ENCODE measurements at regions not wholly inside any gene's neighbourhood (a gene's known extent, or its start where the extent isn't known, plus 50 kb on each side); places are given as distances from the start of the nearest gene placed in this dataset.

DNA sequence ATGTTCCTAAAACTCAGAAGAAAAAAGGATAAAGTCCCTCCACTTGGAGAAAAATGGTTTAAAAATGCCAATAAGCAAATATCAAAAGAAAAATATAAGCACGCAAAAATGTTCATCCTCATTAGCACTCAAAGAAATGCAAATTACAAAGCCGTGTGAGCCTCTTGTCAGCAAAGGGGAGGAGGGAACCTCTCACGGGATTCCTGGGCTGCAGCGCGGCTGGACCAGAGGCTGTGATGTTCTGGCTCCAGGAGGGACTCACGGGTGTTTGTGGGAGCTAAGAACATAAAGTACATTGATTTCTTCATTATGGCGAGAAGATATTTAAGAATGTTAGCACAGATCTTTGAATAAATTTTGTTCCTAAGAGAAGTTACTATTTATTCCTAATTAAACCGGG is 1451.2 kb downstream of the BRD1 start:
- no peak for DNase-seq

DNA sequence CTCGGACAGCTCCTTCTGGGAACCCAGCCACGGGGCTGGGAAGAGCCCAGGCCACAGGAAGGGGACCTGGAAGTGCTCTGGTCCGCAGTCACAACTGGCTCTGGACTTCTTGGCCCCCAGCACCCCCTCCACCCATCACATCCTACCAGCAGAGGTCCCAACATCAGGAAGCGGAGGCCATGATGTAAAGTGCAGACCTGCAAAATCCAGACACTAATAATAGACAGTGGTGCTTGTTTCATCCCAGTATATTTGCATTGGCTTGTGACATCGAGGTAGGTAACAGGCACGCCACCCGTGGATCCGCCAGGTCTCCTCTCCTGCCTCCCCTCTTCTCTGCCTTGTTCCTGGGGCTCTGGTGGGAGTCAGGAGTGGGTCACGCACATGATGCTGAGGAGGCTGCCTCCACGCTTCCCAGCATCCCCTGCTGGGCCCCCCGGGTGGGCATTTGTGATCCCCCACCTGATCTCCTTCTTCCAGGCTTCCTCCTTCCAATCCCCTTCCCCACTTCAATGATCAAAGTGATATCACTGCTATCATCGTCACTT is 1454.0 kb downstream of the BRD1 start:
- DNase-seq = no peak

DNA sequence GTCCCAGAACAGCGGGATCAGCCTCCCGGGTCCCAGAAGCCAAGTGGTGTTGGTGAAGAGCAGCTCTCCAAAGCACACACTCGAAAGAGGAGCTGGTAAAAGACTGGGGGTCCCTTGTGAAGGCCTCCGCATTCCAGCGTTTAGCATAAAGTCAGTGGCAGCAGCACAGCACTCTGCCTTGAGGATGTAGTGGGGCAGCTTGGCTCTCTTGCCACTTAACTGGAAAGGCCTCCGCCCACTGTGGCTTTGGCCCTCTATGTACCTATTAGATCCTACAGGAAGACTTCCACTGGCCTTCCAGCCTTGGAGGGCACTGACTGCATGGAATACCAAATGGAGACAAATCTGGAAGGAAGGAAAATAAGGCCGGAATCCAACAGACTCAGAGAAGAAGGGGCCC is 1455.3 kb downstream of the BRD1 start:
- DNase-seq = no peak

GRCh38 chr22:48371391-48371790 is 1456.3 kb downstream of the BRD1 start:
- no peak for DNase-seq

DNA sequence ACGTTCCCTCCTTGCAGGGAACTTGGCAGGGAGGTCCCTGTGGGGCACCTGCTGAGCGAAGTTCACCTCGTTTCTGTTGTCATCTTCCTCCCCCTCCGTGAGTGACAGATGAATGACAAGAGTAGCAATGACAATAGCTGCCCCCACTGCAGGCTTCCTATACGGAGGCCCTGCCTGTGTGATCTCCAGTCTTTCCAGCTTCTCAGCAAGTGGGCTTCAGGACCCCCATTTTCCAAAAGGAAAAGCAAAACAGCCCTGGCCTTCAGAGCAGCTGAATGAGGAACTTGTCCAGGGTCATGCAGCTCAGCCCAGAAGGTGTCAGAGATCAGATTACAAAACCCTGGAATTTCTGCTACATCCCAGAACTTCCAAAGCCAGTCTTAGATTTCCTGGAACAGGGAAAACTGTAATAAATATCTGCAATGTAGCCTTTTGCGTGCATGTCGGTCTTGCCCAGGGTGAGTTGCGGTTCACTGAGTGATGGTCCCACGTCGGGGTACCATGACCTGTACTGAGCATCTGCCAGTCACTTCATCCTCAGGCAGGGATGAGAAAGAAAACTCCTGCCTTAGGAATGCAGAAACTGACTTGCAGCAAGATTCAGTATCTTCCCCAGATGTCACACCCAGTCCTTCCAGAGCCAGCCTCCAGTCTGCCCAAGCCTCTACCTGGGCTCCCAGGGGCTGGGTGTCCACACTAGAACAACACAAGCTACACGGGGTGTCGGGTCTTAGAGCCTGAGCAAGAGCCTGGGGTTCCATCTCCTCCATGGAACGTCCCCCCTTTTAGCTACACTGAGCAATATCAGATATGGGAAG is 1457.0 kb downstream of the BRD1 start:
- DNase-seq = no peak

- peak; percentile 57 for DNase-seq
Measured at GRCh38 chr22:48369789-48370507, 1457.7 kb downstream of the BRD1 start.

DNA sequence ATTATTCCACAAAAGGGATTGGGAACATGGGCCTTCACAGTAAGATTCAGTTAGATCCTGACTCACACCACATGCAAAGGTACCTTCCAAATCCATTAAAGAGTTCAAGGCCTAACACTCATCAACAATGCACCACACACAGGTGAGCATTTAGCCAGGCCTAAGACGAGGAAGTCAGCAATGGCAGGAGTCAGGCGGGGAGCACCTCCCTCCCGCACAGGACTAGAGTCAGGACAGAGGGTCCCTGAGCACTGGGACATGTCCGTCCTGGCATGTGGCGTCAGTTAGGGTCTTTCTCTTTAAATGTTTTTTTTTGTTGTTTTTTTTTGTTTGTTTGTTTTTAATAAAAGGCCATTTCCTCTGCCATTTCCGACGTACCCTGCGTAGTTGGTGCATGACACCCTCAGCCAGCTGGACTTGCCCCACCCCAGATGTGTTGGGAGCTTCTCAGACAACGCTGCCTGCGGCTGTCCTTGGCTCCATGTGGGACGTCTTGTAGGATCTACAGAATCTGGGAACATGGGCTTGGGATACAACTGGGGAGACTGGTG is 1458.6 kb downstream of the BRD1 start:
- no peak for DNase-seq

DNA sequence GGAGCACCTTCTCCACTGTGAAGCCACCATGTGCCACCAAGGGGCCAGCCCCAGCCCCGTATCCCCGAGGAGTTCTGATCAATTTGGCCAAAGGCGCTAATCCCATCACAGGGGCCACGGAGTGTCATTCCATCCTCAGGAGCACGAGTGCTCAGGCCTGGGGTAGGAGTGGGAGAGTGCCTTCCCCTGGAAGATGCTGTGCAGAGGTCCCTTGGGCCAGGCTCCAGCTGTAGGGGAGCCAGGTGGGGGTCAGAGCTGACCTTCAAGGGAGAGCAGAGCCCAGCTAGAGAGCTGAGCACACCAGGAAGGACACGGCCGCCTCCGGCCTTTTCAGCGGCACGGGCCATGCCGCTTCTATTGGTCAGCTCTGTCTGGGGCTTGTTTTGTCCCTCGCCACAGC is 1459.9 kb downstream of the BRD1 start:
- DNase-seq = no peak

DNA sequence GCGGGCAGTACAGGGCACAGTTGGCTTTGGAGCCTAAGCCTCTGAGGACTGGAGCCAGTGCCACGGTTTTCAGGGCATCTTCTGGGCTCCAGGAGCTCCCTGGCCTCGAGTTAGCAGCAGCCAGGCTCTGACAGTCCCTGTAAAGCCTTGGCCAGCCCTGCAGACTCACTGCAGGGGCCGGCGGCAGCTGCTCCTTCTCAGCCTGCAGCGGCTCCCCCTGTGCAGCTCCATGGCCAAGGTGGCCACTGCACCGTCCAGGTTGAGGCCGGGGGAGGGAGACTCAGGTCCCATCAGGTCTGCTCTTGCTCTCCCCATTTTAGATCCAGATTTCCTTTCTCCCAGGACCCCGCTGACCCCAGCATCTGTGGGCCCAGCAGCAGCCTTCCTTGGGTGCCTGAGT is 1461.1 kb downstream of the BRD1 start:
- no peak for DNase-seq

- DNase-seq = no peak
Measured at GRCh38 chr22:48366056-48366455, 1461.6 kb downstream of the BRD1 start.

DNA sequence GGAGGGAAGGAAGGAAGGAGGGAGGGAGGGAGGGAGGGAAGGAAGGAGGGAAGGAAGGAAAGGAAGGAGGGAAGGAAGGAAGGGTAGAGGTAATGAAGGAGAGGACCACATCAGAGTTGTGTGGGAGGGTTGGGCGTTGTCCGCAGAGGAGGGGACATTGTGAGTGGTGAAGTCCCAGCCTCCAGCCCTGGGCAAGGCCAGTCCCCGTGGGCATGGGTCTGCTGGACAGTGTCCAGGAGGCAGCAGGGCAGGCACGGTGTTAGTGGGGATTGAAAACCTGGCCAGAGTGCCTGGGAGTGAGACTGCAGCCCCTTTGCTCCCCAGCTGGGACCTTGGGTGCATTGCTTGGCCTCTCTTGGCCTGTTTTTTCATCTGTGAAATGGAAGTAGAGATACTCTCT is 1462.3 kb downstream of the BRD1 start:
- DNase-seq = no peak

GRCh38 chr22:48362721-48363404 is 1464.8 kb downstream of the BRD1 start:
- DNase-seq = no peak

DNA sequence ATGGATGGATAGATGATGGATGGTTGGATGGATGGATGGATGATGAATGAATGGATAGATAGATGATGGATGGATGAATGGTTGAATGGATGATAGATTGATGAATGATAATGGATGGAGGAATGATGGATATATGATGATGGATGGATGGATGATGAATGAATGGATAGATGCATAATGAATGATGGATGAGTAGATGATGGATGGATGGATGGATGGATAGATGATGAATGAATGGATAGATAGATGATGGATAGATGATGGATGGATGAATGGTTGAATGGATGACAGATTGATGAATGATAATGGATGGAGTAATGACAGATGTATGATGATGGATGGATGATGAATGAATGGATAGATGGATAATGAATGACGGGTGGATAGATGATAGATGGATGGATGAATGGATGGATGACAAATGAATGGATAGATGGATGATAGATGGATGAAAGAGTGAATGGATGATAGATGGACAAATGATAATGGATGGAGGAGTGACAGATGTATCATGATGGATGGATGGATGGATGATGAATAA is 1466.5 kb downstream of the BRD1 start:
- DNase-seq = no peak

DNA sequence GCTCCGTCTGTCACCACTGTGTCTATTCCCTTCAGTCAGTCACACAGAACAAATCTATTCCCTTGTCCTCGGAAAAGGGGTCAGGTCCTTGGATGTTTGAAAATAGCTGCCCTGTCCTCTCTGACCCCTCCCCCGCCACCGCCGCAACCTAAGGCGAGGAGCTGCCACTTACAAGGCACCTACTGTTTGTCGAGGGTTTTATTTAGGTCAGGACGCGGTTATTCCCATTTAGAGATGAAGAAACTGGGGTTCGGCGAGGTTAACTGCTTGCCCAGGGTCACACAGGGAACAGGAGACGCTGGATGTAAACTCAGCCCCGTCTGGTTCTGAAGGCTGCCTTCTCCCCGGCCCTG is 1468.1 kb downstream of the BRD1 start:
- DNase-seq = no peak

- DNase-seq = no peak
Measured at GRCh38 chr22:48358886-48359612, 1468.6 kb downstream of the BRD1 start.

DNA sequence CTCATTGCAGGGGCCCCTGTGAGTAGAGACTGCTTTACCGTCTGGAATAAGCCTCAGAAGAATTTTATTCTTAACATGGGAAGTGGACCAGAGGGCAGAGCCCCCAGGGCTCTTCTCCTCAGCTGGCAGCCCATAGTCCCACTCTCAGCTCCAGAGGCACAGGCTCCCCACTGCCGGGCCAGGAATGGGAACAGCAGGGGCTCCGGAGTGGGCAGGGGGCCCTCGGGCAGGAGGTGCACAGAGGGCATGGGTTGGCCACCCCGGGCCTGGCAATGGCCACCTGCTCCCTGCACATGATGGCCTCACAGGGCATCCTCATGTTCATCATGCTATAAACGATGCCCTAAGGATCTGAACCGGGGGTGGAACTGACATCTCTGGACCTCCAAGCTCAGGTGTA is 1469.7 kb downstream of the BRD1 start:
- DNase-seq = no peak

GRCh38 chr22:48357196-48357595 is 1470.5 kb downstream of the BRD1 start:
- no peak for DNase-seq

GRCh38 chr22:48356731-48357130 is 1470.9 kb downstream of the BRD1 start:
- DNase-seq = no peak

DNA sequence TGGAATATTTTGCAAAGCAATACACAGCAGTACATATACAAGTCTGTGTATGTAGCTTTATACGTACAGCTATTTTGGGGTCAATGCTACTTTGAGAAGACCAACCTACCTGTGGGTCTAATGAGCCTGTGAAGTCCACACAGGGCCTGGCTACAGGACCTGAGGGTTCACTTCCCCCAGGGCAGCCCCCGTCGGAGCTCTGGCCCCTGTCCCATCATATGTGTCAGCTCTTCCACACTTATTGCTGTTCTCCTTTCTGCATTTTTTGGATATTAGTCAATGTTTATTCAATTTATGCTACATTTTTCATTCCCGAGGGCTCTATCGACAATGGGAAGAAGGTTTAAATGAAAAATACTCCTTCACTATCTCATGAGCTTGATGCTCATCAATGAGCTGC is 1473.6 kb downstream of the BRD1 start:
- DNase-seq = no peak

DNA sequence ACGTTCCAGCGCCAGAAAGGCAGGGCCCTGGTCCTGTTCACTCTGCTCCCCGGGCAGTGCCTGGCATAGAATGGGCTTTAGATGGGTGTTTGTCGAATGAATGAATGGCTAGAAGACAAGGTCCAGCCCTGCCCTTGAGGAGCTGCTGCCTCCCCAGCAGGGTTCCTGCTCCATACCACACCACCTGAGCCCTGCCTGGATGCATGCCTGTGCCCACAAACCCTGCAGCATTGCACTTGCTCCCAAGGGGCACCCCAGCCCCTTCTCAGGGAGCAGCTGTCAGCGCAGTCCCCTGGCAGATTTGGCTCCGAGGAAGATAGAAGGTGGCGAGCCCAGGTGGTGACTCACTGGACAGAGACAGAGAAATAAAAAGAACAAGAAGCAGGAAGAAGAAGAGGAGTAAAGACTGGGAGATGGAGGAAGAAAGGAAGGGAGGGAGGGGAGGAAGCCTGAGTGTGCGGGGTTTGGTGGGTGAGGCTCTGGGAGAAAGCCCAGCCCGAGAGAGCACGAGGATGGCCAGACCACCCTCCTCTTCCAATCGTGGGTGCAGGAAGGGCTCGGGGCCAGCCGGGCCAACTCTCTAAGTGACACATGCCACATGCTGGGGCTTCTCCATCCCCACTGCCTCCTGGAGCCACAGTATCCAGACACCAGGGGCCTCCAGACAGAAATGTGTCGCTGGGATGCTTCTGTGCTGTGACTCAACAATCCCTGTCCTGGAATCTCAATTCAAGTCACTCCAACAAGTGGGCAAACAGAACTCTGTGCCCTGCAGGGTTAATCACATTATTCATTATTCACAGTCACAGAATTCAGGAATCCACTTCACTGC is 1474.3 kb downstream of the BRD1 start:
- no peak for DNase-seq

DNA sequence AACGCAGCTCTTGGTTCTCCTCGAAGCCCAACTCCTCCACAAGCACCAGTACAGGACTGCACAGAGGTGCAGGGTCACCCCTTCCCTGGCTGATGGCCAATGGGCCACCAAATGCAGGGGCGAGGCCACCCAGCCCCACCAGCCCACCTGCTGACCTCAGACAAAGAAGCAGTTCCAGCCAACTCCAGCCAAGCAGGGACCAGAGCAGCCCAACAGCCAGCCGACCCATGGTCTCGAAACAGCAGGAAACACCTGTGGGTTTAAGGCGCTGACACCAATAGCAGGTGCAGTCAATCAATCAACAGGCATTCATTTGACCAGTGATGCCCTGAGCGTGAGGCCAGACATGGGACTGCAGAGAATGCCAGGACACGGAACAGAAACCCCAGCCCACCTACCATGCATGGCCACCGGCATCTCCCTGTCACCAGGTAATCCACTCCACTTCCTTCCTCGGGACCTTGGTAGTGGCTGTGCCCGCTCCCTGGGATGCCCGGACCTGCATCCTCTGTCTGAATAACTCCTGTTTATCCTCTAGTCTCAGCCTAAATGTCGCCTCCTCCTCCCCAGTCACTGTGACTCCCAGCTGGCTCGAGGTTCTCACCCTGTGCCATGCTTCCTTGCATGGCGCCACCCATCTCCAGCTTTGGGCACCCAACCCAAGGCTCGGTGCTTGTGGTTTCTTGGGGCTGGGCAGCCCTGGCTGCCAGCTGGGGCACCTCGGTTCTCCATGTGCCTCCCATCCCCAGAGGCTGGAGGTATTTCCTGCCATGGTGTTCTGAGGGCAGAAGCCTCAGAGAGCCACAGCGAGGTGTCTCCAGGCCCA is 1475.4 kb downstream of the BRD1 start:
- DNase-seq = no peak
